ENCODE measurements at regions not wholly inside any gene's neighbourhood (a gene's known extent, or its start where the extent isn't known, plus 50 kb on each side); places are given as distances from the start of the nearest gene placed in this dataset.

GRCh38 chr17:30588798-30589247 lies 111.6 kb downstream of the GOSR1 start:
- Histone ChIP-seq H3K4me3 (ENCODE audit: control insufficient read depth in 2 of 3, extremely low read depth in 1 of 3, insufficient read depth in 2 of 3, low read depth in 1 of 3, low read length in 3 of 3) (no peak overlapping the region), H3K4me2 (ENCODE audit: control insufficient read depth, extremely low read depth, insufficient read depth, low read depth, low read length) (no peak overlapping the region), H3K4me1 (ENCODE audit: control insufficient read depth, extremely low read depth, insufficient read depth, low read length) (peaks cover 5% of the 10 kb centered on the region), H3K79me2 (ENCODE audit: control insufficient read depth, insufficient read depth, low read length) (no peaks in the 10 kb centered on the region), H4K20me1 (ENCODE audit: control insufficient read depth, extremely low read depth, insufficient read depth, low read length) (no peaks in the 10 kb centered on the region), H3K9me1 (ENCODE audit: control insufficient read depth, extremely low read depth, insufficient read depth, low read length) (no peaks in the 10 kb centered on the region), H3K27me3 (ENCODE audit: control insufficient read depth, extremely low read depth, insufficient read depth, low read length) (no peaks in the 10 kb centered on the region), H2AFZ (ENCODE audit: control insufficient read depth, low read length) (no peak overlapping the region), H3K9me3 (ENCODE audit: control insufficient read depth, low read depth, low read length) (no peaks in the 10 kb centered on the region), H3K27ac (ENCODE audit: control insufficient read depth, insufficient read depth, low read length) (no peak overlapping the region), H3K9ac (ENCODE audit: control insufficient read depth, extremely low read depth, insufficient read depth, low read length) (no peak overlapping the region), H3K36me3 (ENCODE audit: control insufficient read depth in 2 of 2, extremely low read depth in 1 of 2, insufficient read depth in 2 of 2, low read length in 2 of 2) (no peaks in the 10 kb centered on the region)
- dilution Hi-C loops (cut with MboI; ENCODE audit: extremely low pct_ligation_motif_present, low sequenced_read_pairs), result no loop called here
- no peak for TF ChIP-seq EZH2 (IDR thresholded peaks at IDR 0.05; ENCODE audit: low read length)
- TF ChIP-seq, protein P1, sequence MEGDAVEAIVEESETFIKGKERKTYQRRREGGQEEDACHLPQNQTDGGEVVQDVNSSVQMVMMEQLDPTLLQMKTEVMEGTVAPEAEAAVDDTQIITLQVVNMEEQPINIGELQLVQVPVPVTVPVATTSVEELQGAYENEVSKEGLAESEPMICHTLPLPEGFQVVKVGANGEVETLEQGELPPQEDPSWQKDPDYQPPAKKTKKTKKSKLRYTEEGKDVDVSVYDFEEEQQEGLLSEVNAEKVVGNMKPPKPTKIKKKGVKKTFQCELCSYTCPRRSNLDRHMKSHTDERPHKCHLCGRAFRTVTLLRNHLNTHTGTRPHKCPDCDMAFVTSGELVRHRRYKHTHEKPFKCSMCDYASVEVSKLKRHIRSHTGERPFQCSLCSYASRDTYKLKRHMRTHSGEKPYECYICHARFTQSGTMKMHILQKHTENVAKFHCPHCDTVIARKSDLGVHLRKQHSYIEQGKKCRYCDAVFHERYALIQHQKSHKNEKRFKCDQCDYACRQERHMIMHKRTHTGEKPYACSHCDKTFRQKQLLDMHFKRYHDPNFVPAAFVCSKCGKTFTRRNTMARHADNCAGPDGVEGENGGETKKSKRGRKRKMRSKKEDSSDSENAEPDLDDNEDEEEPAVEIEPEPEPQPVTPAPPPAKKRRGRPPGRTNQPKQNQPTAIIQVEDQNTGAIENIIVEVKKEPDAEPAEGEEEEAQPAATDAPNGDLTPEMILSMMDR (optimal IDR thresholded peaks at IDR 0.05 in 1 of 3, IDR thresholded peaks at IDR 0.05 in 1 of 3, conservative IDR thresholded peaks at IDR 0.05 in 1 of 3; ENCODE audit: extremely low read depth in 1 of 3, insufficient read depth in 2 of 3, low read length in 3 of 3), result no peak
- FAIRE-seq (no peak), DNase-seq (ENCODE audit: low read depth, low spot score) (no peak)

DNA sequence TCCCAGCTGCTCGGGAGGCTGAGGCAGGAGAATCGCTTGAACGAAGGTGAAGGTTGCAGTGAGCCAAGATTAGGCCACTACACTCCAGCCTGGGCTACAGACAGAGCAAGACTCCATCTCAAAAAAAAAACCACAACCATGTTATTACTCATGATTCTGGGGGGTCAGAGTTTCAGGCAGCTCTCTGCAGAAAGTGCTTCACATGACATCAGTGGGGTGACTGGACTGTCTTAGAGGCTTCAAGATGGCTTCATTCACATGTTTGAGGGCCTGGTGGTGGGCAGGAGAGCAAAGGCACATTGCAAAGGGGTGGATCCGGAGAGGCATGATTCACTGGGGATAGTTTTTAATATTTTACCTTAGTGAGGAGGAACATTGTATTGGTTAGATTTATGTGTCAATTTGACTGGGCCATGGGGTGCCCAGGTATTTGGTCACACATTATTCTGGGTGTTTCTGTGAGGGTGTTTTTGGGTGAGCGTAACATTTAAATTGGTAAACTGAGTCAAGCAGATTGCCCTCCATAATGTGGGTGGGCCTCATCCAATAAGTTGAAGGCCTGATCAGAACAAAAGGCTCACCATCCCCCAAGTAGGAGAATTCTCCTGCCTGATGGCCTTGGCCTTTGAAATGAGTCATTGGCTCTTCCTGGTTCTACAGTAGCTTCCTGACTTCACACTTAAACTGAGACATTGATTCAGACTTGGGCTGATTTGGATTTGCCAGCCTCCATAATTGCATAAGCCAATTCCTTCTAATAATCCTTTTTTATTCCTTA lies 109.8 kb downstream of the GOSR1 start:
- Histone ChIP-seq H2AFZ (ENCODE audit: control insufficient read depth, low read length) (no peak overlapping the region), H3K4me2 (ENCODE audit: control insufficient read depth, extremely low read depth, insufficient read depth, low read depth, low read length) (no peak overlapping the region), H3K4me1 (ENCODE audit: control insufficient read depth, extremely low read depth, insufficient read depth, low read length) (peaks cover 5% of the 10 kb centered on the region), H3K4me3 (ENCODE audit: control insufficient read depth in 2 of 3, extremely low read depth in 1 of 3, insufficient read depth in 2 of 3, low read depth in 1 of 3, low read length in 3 of 3) (no peak overlapping the region), H3K9me1 (ENCODE audit: control insufficient read depth, extremely low read depth, insufficient read depth, low read length) (no peaks in the 10 kb centered on the region), H3K27ac (ENCODE audit: control insufficient read depth, insufficient read depth, low read length) (no peak overlapping the region), H3K9ac (ENCODE audit: control insufficient read depth, extremely low read depth, insufficient read depth, low read length) (no peak overlapping the region), H4K20me1 (ENCODE audit: control insufficient read depth, extremely low read depth, insufficient read depth, low read length) (no peaks in the 10 kb centered on the region), H3K27me3 (ENCODE audit: control insufficient read depth, extremely low read depth, insufficient read depth, low read length) (no peaks in the 10 kb centered on the region), H3K79me2 (ENCODE audit: control insufficient read depth, insufficient read depth, low read length) (no peaks in the 10 kb centered on the region), H3K36me3 (ENCODE audit: control insufficient read depth in 2 of 2, extremely low read depth in 1 of 2, insufficient read depth in 2 of 2, low read length in 2 of 2) (no peaks in the 10 kb centered on the region), H3K9me3 (ENCODE audit: control insufficient read depth, low read depth, low read length) (no peaks in the 10 kb centered on the region)
- no peak for DNase-seq (ENCODE audit: low read depth, low spot score)
- TF ChIP-seq, protein P1 (optimal IDR thresholded peaks at IDR 0.05 in 1 of 3, IDR thresholded peaks at IDR 0.05 in 1 of 3, conservative IDR thresholded peaks at IDR 0.05 in 1 of 3; ENCODE audit: extremely low read depth in 1 of 3, insufficient read depth in 2 of 3, low read length in 3 of 3), result no peak
- TF ChIP-seq EZH2 (IDR thresholded peaks at IDR 0.05; ENCODE audit: low read length), result no peak
- no peak for FAIRE-seq
- dilution Hi-C loops (cut with MboI; ENCODE audit: extremely low pct_ligation_motif_present, low sequenced_read_pairs), result no loop called here

All from keratinocyte (primary cell).